ENCODE measurements at regions not wholly inside any gene's neighbourhood (a gene's known extent, or its start where the extent isn't known, plus 50 kb on each side); places are given as distances from the start of the nearest gene placed in this dataset.

DNA sequence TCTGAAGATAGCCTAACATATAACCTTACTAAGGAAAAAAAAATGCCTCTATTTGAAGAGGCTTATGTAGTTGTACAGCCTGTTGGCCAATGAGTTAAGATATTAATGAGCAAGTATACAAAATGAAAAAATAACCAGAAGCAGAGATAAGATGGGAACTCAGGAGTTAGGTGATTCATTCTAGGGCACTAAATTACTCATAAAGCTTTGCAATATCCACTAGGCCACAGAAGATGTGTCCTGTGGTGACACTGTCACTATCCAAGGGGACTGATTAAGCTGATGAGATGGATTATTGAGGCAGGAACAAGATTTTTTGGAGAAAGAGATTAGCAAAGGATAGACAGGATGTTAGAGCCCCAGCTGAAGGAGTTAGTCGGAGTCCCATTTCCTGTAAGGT is 99.6 kb downstream of the LIG4 start:
- H3K36me3 ChIP-seq (ENCODE audit: control insufficient read depth in 1 of 2, insufficient read depth in 2 of 2, low read length in 2 of 2): no peaks in the 10 kb centered on the region
- H3K4me1 ChIP-seq (ENCODE audit: control insufficient read depth in 1 of 2, insufficient read depth in 2 of 2, low read length in 2 of 2): no peaks in the 10 kb centered on the region
- H3K9me3 ChIP-seq (ENCODE audit: control insufficient read depth in 1 of 2, low read length in 2 of 2): no peaks in the 10 kb centered on the region
- H3K27ac ChIP-seq (ENCODE audit: low read length): no peak overlapping the region
- H3K27me3 ChIP-seq (ENCODE audit: low read depth, low read length): no peaks in the 10 kb centered on the region
- no peak overlapping the region for H3K4me3 ChIP-seq (ENCODE audit: low read depth in 1 of 2, low read length in 2 of 2)

- Histone ChIP-seq H3K27me3 (ENCODE audit: low read depth, low read length) (no peaks in the 10 kb centered on the region), H3K4me1 (ENCODE audit: control insufficient read depth in 1 of 2, insufficient read depth in 2 of 2, low read length in 2 of 2) (no peaks in the 10 kb centered on the region), H3K9me3 (ENCODE audit: control insufficient read depth in 1 of 2, low read length in 2 of 2) (no peaks in the 10 kb centered on the region), H3K4me3 (ENCODE audit: low read depth in 1 of 2, low read length in 2 of 2) (no peak overlapping the region), H3K27ac (ENCODE audit: low read length) (no peak overlapping the region), H3K36me3 (ENCODE audit: control insufficient read depth in 1 of 2, insufficient read depth in 2 of 2, low read length in 2 of 2) (no peaks in the 10 kb centered on the region)
Observed at GRCh38 chr13:108113407-108113806, 101.9 kb downstream of the LIG4 start.

GRCh38 chr13:108104736-108105135 is 110.6 kb downstream of the LIG4 start:
- H3K4me3 ChIP-seq (ENCODE audit: low read depth in 1 of 2, low read length in 2 of 2): no peak overlapping the region
- H3K4me1 ChIP-seq (ENCODE audit: control insufficient read depth in 1 of 2, insufficient read depth in 2 of 2, low read length in 2 of 2): no peaks in the 10 kb centered on the region
- H3K9me3 ChIP-seq (ENCODE audit: control insufficient read depth in 1 of 2, low read length in 2 of 2): no peaks in the 10 kb centered on the region
- H3K36me3 ChIP-seq (ENCODE audit: control insufficient read depth in 1 of 2, insufficient read depth in 2 of 2, low read length in 2 of 2): no peaks in the 10 kb centered on the region
- H3K27me3 ChIP-seq (ENCODE audit: low read depth, low read length): no peaks in the 10 kb centered on the region
- no peak overlapping the region for H3K27ac ChIP-seq (ENCODE audit: low read length)

- Histone ChIP-seq H3K27me3 (ENCODE audit: low read depth, low read length) (no peaks in the 10 kb centered on the region), H3K27ac (ENCODE audit: low read length) (no peak overlapping the region), H3K4me1 (ENCODE audit: control insufficient read depth in 1 of 2, insufficient read depth in 2 of 2, low read length in 2 of 2) (no peaks in the 10 kb centered on the region), H3K4me3 (ENCODE audit: low read depth in 1 of 2, low read length in 2 of 2) (no peak overlapping the region), H3K9me3 (ENCODE audit: control insufficient read depth in 1 of 2, low read length in 2 of 2) (no peaks in the 10 kb centered on the region), H3K36me3 (ENCODE audit: control insufficient read depth in 1 of 2, insufficient read depth in 2 of 2, low read length in 2 of 2) (no peaks in the 10 kb centered on the region)
Observed at GRCh38 chr13:108102771-108103170, 112.6 kb downstream of the LIG4 start.

- H3K9me3 ChIP-seq (ENCODE audit: control insufficient read depth in 1 of 2, low read length in 2 of 2): no peaks in the 10 kb centered on the region
- no peaks in the 10 kb centered on the region for H3K4me1 ChIP-seq (ENCODE audit: control insufficient read depth in 1 of 2, insufficient read depth in 2 of 2, low read length in 2 of 2)
- no peaks in the 10 kb centered on the region for H3K36me3 ChIP-seq (ENCODE audit: control insufficient read depth in 1 of 2, insufficient read depth in 2 of 2, low read length in 2 of 2)
- H3K4me3 ChIP-seq (ENCODE audit: low read depth in 1 of 2, low read length in 2 of 2): no peak overlapping the region
- no peaks in the 10 kb centered on the region for H3K27me3 ChIP-seq (ENCODE audit: low read depth, low read length)
- H3K27ac ChIP-seq (ENCODE audit: low read length): no peak overlapping the region
Observed at GRCh38 chr13:108096301-108096915, 118.9 kb downstream of the LIG4 start.

DNA sequence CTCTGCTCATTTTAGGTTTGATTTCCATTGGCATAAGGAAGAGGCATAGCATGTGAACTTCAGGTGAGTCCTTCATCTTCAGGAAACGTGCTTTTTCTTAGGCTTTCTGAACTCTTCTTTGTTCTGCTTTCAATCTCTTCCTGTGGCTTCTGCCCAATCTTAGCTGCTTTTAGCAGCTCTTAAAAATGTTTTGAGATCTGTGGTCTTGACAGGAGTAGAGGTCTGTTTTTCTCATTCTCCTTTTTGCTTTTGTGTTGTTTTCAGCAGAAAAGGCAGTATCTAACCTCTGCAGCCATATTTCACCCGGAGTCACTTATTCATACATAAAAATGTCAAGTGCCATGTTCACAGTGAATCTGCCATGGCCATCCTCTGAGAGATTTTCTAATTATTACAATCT is 120.3 kb downstream of the LIG4 start:
- H3K27ac ChIP-seq (ENCODE audit: low read length): no peak overlapping the region
- H3K9me3 ChIP-seq (ENCODE audit: control insufficient read depth in 1 of 2, low read length in 2 of 2): no peaks in the 10 kb centered on the region
- no peak overlapping the region for H3K4me3 ChIP-seq (ENCODE audit: low read depth in 1 of 2, low read length in 2 of 2)
- no peaks in the 10 kb centered on the region for H3K36me3 ChIP-seq (ENCODE audit: control insufficient read depth in 1 of 2, insufficient read depth in 2 of 2, low read length in 2 of 2)
- no peaks in the 10 kb centered on the region for H3K4me1 ChIP-seq (ENCODE audit: control insufficient read depth in 1 of 2, insufficient read depth in 2 of 2, low read length in 2 of 2)
- no peaks in the 10 kb centered on the region for H3K27me3 ChIP-seq (ENCODE audit: low read depth, low read length)

- H3K9me3 ChIP-seq (ENCODE audit: control insufficient read depth in 1 of 2, low read length in 2 of 2): no peaks in the 10 kb centered on the region
- no peak overlapping the region for H3K4me3 ChIP-seq (ENCODE audit: low read depth in 1 of 2, low read length in 2 of 2)
- no peak overlapping the region for H3K27ac ChIP-seq (ENCODE audit: low read length)
- H3K4me1 ChIP-seq (ENCODE audit: control insufficient read depth in 1 of 2, insufficient read depth in 2 of 2, low read length in 2 of 2): no peaks in the 10 kb centered on the region
- no peaks in the 10 kb centered on the region for H3K36me3 ChIP-seq (ENCODE audit: control insufficient read depth in 1 of 2, insufficient read depth in 2 of 2, low read length in 2 of 2)
- H3K27me3 ChIP-seq (ENCODE audit: low read depth, low read length): no peaks in the 10 kb centered on the region
Observed at GRCh38 chr13:108093616-108094015, 121.7 kb downstream of the LIG4 start.

DNA sequence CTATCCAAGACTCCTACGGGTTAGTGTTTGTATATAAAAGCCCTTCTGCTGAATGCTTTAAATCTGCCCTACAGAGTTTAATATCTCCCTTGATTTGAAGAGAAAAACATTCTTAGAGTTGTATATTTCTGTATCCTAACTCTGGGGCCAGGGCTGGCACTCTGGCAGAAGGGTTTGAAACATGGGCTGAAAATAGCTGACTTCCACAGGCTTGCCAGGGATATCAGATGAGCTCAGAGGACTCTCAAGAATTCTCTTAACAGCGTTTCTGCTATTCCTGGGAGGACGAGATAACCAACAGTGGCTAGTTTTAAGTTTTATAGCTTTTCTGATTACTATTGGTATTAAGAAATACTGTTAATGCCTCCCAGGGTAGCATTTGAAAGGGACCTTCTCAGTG is 127.5 kb downstream of the LIG4 start:
- Histone ChIP-seq H3K27me3 (ENCODE audit: low read depth, low read length) (no peaks in the 10 kb centered on the region), H3K9me3 (ENCODE audit: control insufficient read depth in 1 of 2, low read length in 2 of 2) (no peaks in the 10 kb centered on the region), H3K27ac (ENCODE audit: low read length) (no peak overlapping the region), H3K4me3 (ENCODE audit: low read depth in 1 of 2, low read length in 2 of 2) (no peak overlapping the region), H3K4me1 (ENCODE audit: control insufficient read depth in 1 of 2, insufficient read depth in 2 of 2, low read length in 2 of 2) (no peaks in the 10 kb centered on the region), H3K36me3 (ENCODE audit: control insufficient read depth in 1 of 2, insufficient read depth in 2 of 2, low read length in 2 of 2) (no peaks in the 10 kb centered on the region)

- Histone ChIP-seq H3K4me1 (ENCODE audit: control insufficient read depth in 1 of 2, insufficient read depth in 2 of 2, low read length in 2 of 2) (no peaks in the 10 kb centered on the region), H3K27me3 (ENCODE audit: low read depth, low read length) (no peaks in the 10 kb centered on the region), H3K27ac (ENCODE audit: low read length) (no peak overlapping the region), H3K4me3 (ENCODE audit: low read depth in 1 of 2, low read length in 2 of 2) (no peak overlapping the region), H3K9me3 (ENCODE audit: control insufficient read depth in 1 of 2, low read length in 2 of 2) (no peaks in the 10 kb centered on the region), H3K36me3 (ENCODE audit: control insufficient read depth in 1 of 2, insufficient read depth in 2 of 2, low read length in 2 of 2) (no peaks in the 10 kb centered on the region)
Observed at GRCh38 chr13:108086678-108087077, 128.7 kb downstream of the LIG4 start.

DNA sequence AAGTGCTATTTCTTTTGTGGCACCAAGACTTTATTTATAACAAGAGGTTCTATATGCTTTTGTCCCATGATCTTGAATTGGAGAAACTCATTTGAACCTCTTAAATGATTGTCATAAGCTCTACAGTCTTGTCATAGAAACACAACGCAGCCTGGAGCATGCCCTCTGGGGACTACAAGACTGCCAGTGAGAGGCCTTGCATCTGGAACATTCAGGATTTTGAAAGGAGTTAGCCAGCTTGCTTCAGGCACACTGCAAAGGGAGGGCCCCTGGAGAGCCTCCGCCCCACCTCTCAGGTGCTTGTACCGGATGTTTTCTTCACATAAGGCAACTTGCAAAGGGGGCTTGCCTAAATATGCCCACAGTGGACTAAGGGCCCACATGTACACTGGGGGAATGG is 130.5 kb downstream of the LIG4 start:
- no peaks in the 10 kb centered on the region for H3K9me3 ChIP-seq (ENCODE audit: control insufficient read depth in 1 of 2, low read length in 2 of 2)
- H3K4me3 ChIP-seq (ENCODE audit: low read depth in 1 of 2, low read length in 2 of 2): no peak overlapping the region
- no peaks in the 10 kb centered on the region for H3K36me3 ChIP-seq (ENCODE audit: control insufficient read depth in 1 of 2, insufficient read depth in 2 of 2, low read length in 2 of 2)
- no peak overlapping the region for H3K27ac ChIP-seq (ENCODE audit: low read length)
- no peaks in the 10 kb centered on the region for H3K27me3 ChIP-seq (ENCODE audit: low read depth, low read length)
- no peaks in the 10 kb centered on the region for H3K4me1 ChIP-seq (ENCODE audit: control insufficient read depth in 1 of 2, insufficient read depth in 2 of 2, low read length in 2 of 2)

- no peaks in the 10 kb centered on the region for H3K36me3 ChIP-seq (ENCODE audit: control insufficient read depth in 1 of 2, insufficient read depth in 2 of 2, low read length in 2 of 2)
- no peaks in the 10 kb centered on the region for H3K27me3 ChIP-seq (ENCODE audit: low read depth, low read length)
- H3K4me1 ChIP-seq (ENCODE audit: control insufficient read depth in 1 of 2, insufficient read depth in 2 of 2, low read length in 2 of 2): no peaks in the 10 kb centered on the region
- no peaks in the 10 kb centered on the region for H3K9me3 ChIP-seq (ENCODE audit: control insufficient read depth in 1 of 2, low read length in 2 of 2)
- H3K4me3 ChIP-seq (ENCODE audit: low read depth in 1 of 2, low read length in 2 of 2): no peak overlapping the region
- no peak overlapping the region for H3K27ac ChIP-seq (ENCODE audit: low read length)
Observed at GRCh38 chr13:108083056-108083455, 132.3 kb downstream of the LIG4 start.

DNA sequence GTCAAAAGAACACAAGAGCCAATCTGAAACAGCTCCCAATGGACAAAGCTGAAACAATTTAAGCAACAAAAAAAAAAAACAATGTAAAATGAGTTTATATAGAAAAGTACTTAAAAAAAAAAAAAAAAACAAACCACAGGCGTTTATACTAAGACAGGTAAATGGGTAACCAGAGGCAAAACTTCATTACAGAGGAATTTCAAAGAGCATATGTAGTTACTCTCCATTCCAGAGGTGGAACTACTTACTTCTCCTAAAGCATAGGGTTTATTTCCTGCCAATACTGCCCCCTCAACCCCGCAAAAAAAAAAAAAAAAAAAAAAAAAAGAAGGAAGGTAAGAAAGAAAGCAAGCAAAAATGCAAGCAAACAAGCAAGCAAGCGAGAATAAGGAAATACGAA is 132.9 kb downstream of the LIG4 start:
- Histone ChIP-seq H3K4me1 (ENCODE audit: control insufficient read depth in 1 of 2, insufficient read depth in 2 of 2, low read length in 2 of 2) (no peaks in the 10 kb centered on the region), H3K4me3 (ENCODE audit: low read depth in 1 of 2, low read length in 2 of 2) (no peak overlapping the region), H3K27me3 (ENCODE audit: low read depth, low read length) (no peaks in the 10 kb centered on the region), H3K27ac (ENCODE audit: low read length) (no peak overlapping the region), H3K36me3 (ENCODE audit: control insufficient read depth in 1 of 2, insufficient read depth in 2 of 2, low read length in 2 of 2) (no peaks in the 10 kb centered on the region), H3K9me3 (ENCODE audit: control insufficient read depth in 1 of 2, low read length in 2 of 2) (no peaks in the 10 kb centered on the region)
